B cell (primary cell): ENCODE measurements at regions not wholly inside any gene's neighbourhood (a gene's known extent, or its start where the extent isn't known, plus 50 kb on each side); places are given as distances from the start of the nearest gene placed in this dataset.

Experiments
- ATAC-seq: fragments of 200-7000 bp; cut with Tn5 transposase; one replicate; pipeline ENCODE4 v1.10.0; 2021; ENCODE audit warnings: low read depth, mild to moderate bottlenecking, moderate number of reproducible peaks, moderate library complexity
- CTCF ChIA-PET: fragments of 350-600 bp; sonication (Branson Sonifier 250); formaldehyde crosslinking; loops from one replicate; lab custom pipeline; 2021; ENCODE audit warnings: antibody characterized with exemption, inconsistent platforms; lab: Charles Lee
- POLR2A ChIA-PET: fragments of 350-600 bp; sonication (Branson Sonifier 250); formaldehyde crosslinking; loops from one replicate; lab custom pipeline; 2021; ENCODE audit warnings: antibody characterized with exemption; lab: Charles Lee
- DNase-seq: peaks from one replicate; pipeline ENCODE4 v3.0.0; 2013
- H2AFZ ChIP-seq: 2 replicates; pipeline ENCODE4 v1.6.1; 2012; ENCODE audit warnings: mild to moderate bottlenecking, low read depth, low read length; ENCODE audit not compliant: insufficient read depth, poor library complexity, severe bottlenecking
- H3K27ac ChIP-seq, 2 donors: 1 replicate in 1 of 2; 2 replicates in 1 of 2; pipeline ENCODE4 v1.5.1; 2012 to 2013; ENCODE audit warnings: low read length in 2 of 2, mild to moderate bottlenecking in 2 of 2, moderate library complexity in 1 of 2
- H3K27me3 ChIP-seq, 4 experiments: fragments of 200-600 bp in 1 of 4; sonication (generic) in 1 of 4; replicated peaks in 1 of 4; 1 replicate in 2 of 4; 2 replicates in 2 of 4; pipeline versions ENCODE4 v1.6.1 to v1.7.0; 2013 to 2016; ENCODE audit warnings: low read length in 3 of 4, mild to moderate bottlenecking in 2 of 4, mixed read lengths in 1 of 4, moderate library complexity in 1 of 4; ENCODE audit not compliant: insufficient read depth in 4 of 4, control insufficient read depth in 3 of 4; ENCODE audit errors: control extremely low read depth in 1 of 4
- H3K36me3 ChIP-seq, 2 experiments: replicated peaks in 1 of 2; 1 replicate in 1 of 2; 2 replicates in 1 of 2; pipeline versions ENCODE4 v1.6.1 to v1.7.1; 2013; ENCODE audit warnings: low read length in 1 of 2; ENCODE audit not compliant: insufficient read depth in 2 of 2, control insufficient read depth in 1 of 2; ENCODE audit errors: control extremely low read depth in 1 of 2, extremely low read depth in 1 of 2
- H3K4me1 ChIP-seq, 2 donors: fragments of 200-600 bp in 1 of 2; sonication (generic) in 1 of 2; 1 replicate in 1 of 2; 2 replicates in 1 of 2; pipeline versions ENCODE4 v1.5.1 to v1.6.1; 2013 to 2017; ENCODE audit warnings: low read length in 2 of 2; ENCODE audit not compliant: control insufficient read depth in 2 of 2, insufficient read depth in 2 of 2
- H3K4me2 ChIP-seq: replicated peaks from 2 replicates; pipeline ENCODE3; 2012; ENCODE audit warnings: mild to moderate bottlenecking, low read depth, low read length; ENCODE audit not compliant: poor library complexity, severe bottlenecking
- H3K4me3 ChIP-seq, 5 experiments: fragments of 200-600 bp in 1 of 5; sonication (generic) in 1 of 5; 1 replicate in 3 of 5; 2 replicates in 2 of 5; pipeline versions ENCODE4 v1.5.1 to v1.7.0; 2011 to 2016; ENCODE audit warnings: low read length in 4 of 5, mild to moderate bottlenecking in 4 of 5, low read depth in 2 of 5, control low read depth in 1 of 5, moderate library complexity in 1 of 5; ENCODE audit not compliant: insufficient read depth in 1 of 5; ENCODE audit errors: control extremely low read depth in 1 of 5, extremely low read depth in 1 of 5
- H3K79me2 ChIP-seq: fragments of 200-600 bp; sonication (generic); one replicate; pipeline ENCODE4 v1.6.0; 2016; ENCODE audit warnings: low read length; ENCODE audit not compliant: control insufficient read depth, insufficient read depth
- H3K9ac ChIP-seq: fragments of 200-600 bp; sonication (generic); 2 replicates; pipeline ENCODE4 v1.6.1; 2017; ENCODE audit warnings: mild to moderate bottlenecking, low read length, moderate library complexity
- H3K9me3 ChIP-seq, 3 donors: one replicate each; pipeline versions ENCODE4 v1.6.1 to v1.7.1; 2013; ENCODE audit warnings: low read length in 2 of 3; ENCODE audit not compliant: control insufficient read depth in 2 of 3, insufficient read depth in 1 of 3; ENCODE audit errors: control extremely low read depth in 1 of 3
- H4K20me1 ChIP-seq: 2 replicates; pipeline ENCODE4 v1.6.0; 2012; ENCODE audit warnings: mild to moderate bottlenecking, low read length; ENCODE audit not compliant: insufficient read depth, control insufficient read depth, poor library complexity, severe bottlenecking
- H3K27ac Mint-ChIP-seq: one replicate; pipeline ENCODE4 v1.8.0; 2021; ENCODE audit warnings: mixed read lengths
- H3K27me3 Mint-ChIP-seq: one replicate; pipeline ENCODE4 v1.8.0; 2021; ENCODE audit warnings: mixed read lengths
- H3K4me1 Mint-ChIP-seq: one replicate; pipeline ENCODE4 v1.8.0; 2021; ENCODE audit warnings: mixed read lengths
- H3K4me3 Mint-ChIP-seq: one replicate; pipeline ENCODE4 v1.8.0; 2021; ENCODE audit warnings: mixed read lengths
- H3K9me3 Mint-ChIP-seq: one replicate; pipeline ENCODE4 v1.8.0; 2022; ENCODE audit warnings: mixed read lengths; ENCODE audit not compliant: insufficient read depth
- EZH2 ChIP-seq: IDR thresholded peaks from 2 replicates; pipeline ENCODE4 v1.6.1; 2012; ENCODE audit warnings: borderline replicate concordance, low read depth, mild to moderate bottlenecking, moderate library complexity, low read length; ENCODE audit not compliant: insufficient read depth, poor library complexity, severe bottlenecking
- WGBS: methylation state at CpG from one replicate; pipeline ENCODE4 v1.1.5; 2013; ENCODE audit warnings: missing lambda C conversion rate; ENCODE audit not compliant: insufficient coverage; 5-methylcytosine and 5-hydroxymethylcytosine counted together
- intact Hi-C: fragments of 100-400 bp; cut with micrococcal nuclease; formaldehyde crosslinking; loops from one replicate; pipeline ENCODE4 v1.10.0; 2022
- TF ChIP-seq, protein P1 (sequence below): fragments of 200-600 bp; IDR thresholded peaks from one replicate; pipeline ENCODE4 v1.8.0; 2022; ENCODE audit warnings: antibody characterized with exemption, mild to moderate bottlenecking

- CTCF ChIA-PET, result no interaction called here
- H3K9me3 Mint-ChIP-seq, result no peaks in the 10 kb centered on the region
- no peak overlapping the region for H3K27ac ChIP-seq
- H3K79me2 ChIP-seq, result no peaks in the 10 kb centered on the region
- no peak for DNase-seq
- H3K27me3 ChIP-seq, result no peaks in the 10 kb centered on the region
- no peaks in the 10 kb centered on the region for H3K4me1 Mint-ChIP-seq
- intact Hi-C loops, result no loop called here
- no peaks in the 10 kb centered on the region for H3K4me1 ChIP-seq
- H3K27ac Mint-ChIP-seq, result no peak overlapping the region
- TF ChIP-seq, protein P1, sequence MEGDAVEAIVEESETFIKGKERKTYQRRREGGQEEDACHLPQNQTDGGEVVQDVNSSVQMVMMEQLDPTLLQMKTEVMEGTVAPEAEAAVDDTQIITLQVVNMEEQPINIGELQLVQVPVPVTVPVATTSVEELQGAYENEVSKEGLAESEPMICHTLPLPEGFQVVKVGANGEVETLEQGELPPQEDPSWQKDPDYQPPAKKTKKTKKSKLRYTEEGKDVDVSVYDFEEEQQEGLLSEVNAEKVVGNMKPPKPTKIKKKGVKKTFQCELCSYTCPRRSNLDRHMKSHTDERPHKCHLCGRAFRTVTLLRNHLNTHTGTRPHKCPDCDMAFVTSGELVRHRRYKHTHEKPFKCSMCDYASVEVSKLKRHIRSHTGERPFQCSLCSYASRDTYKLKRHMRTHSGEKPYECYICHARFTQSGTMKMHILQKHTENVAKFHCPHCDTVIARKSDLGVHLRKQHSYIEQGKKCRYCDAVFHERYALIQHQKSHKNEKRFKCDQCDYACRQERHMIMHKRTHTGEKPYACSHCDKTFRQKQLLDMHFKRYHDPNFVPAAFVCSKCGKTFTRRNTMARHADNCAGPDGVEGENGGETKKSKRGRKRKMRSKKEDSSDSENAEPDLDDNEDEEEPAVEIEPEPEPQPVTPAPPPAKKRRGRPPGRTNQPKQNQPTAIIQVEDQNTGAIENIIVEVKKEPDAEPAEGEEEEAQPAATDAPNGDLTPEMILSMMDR, result no peak
- no peak for TF ChIP-seq EZH2
- H3K4me3 ChIP-seq, result no peak overlapping the region
- no peak overlapping the region for H3K4me3 Mint-ChIP-seq
- H4K20me1 ChIP-seq, result no peaks in the 10 kb centered on the region
- POLR2A ChIA-PET, result no interaction called here
- no peaks in the 10 kb centered on the region for H3K36me3 ChIP-seq
- no peaks in the 10 kb centered on the region for H3K9me3 ChIP-seq
- WGBS, result no CpG with 5 or more reads among the region's 1 CpG
- no peak overlapping the region for H3K4me2 ChIP-seq
- no peak overlapping the region for H2AFZ ChIP-seq
- H3K27me3 Mint-ChIP-seq, result no peaks in the 10 kb centered on the region
- no peak for ATAC-seq
- no peak overlapping the region for H3K9ac ChIP-seq
These were observed 656.1 kb upstream of the ADGRL4 start for GRCh38 chr1:79662596-79662995.

- CTCF ChIA-PET, result no interaction called here
- DNase-seq, result no peak
- WGBS, result no CpG with 5 or more reads among the region's 2 CpGs
- H4K20me1 ChIP-seq, result no peaks in the 10 kb centered on the region
- H3K27ac Mint-ChIP-seq, result no peak overlapping the region
- H3K27me3 ChIP-seq, result no peaks in the 10 kb centered on the region
- H3K4me2 ChIP-seq, result no peak overlapping the region
- no peaks in the 10 kb centered on the region for H3K9me3 ChIP-seq
- H3K27ac ChIP-seq, result no peak overlapping the region
- no peak for ATAC-seq
- no peak overlapping the region for H2AFZ ChIP-seq
- H3K36me3 ChIP-seq, result no peaks in the 10 kb centered on the region
- no peak overlapping the region for H3K9ac ChIP-seq
- TF ChIP-seq EZH2, result no peak
- TF ChIP-seq, protein P1, result no peak
- no peaks in the 10 kb centered on the region for H3K9me3 Mint-ChIP-seq
- H3K4me1 Mint-ChIP-seq, result no peaks in the 10 kb centered on the region
- intact Hi-C loops, result no loop called here
- POLR2A ChIA-PET, result no interaction called here
- no peaks in the 10 kb centered on the region for H3K4me1 ChIP-seq
- H3K4me3 Mint-ChIP-seq, result no peak overlapping the region
- no peaks in the 10 kb centered on the region for H3K79me2 ChIP-seq
- no peak overlapping the region for H3K4me3 ChIP-seq
- no peaks in the 10 kb centered on the region for H3K27me3 Mint-ChIP-seq
These were observed 653.6 kb upstream of the ADGRL4 start for GRCh38 chr1:79660129-79660528.
